Adrenal gland (tissue), 9 donors: ENCODE measurements at regions not wholly inside any gene's neighbourhood (a gene's known extent, or its start where the extent isn't known, plus 50 kb on each side); places are given as distances from the start of the nearest gene placed in this dataset.

Source experiments
- DNase-seq, 7 donors: peaks; one replicate each; pipeline ENCODE4 v3.0.0-alpha.2; 2019 to 2020
- H3K27ac ChIP-seq, 5 donors: fragments of 200-600 bp; sonication (generic) in 4 of 5; 1 replicate in 3 of 5; 2 replicates in 2 of 5; pipeline versions ENCODE4 v1.5.1 to v1.8.0; 2016 to 2020; ENCODE audit warnings: mild to moderate bottlenecking in 1 of 5
- H3K27me3 ChIP-seq: fragments of 200-600 bp; 2 replicates; pipeline ENCODE4 v1.8.0; 2021
- H3K36me3 ChIP-seq, 2 donors: fragments of 200-600 bp; replicated peaks in 1 of 2; 1 replicate in 1 of 2; 2 replicates in 1 of 2; pipeline versions ENCODE4 v1.5.1 to v1.8.0; 2018 to 2022
- H3K4me1 ChIP-seq, 2 donors: fragments of 200-600 bp; replicated peaks in 1 of 2; 1 replicate in 1 of 2; 2 replicates in 1 of 2; pipeline versions ENCODE4 v1.5.1 to v1.8.0; 2018 to 2021
- H3K4me3 ChIP-seq, 4 donors: fragments of 200-600 bp; sonication (generic) in 3 of 4; one replicate each; pipeline ENCODE4 v1.5.1; 2016 to 2018
- H3K9me3 ChIP-seq, 3 donors: fragments of 200-600 bp; sonication (generic) in 1 of 3; replicated peaks in 1 of 3; 1 replicate in 2 of 3; 2 replicates in 1 of 3; pipeline versions ENCODE4 v1.5.1 to v1.8.0; 2016 to 2021
- POLR2A ChIP-seq, 2 donors: fragments of 450-650 bp; IDR thresholded peaks; one replicate each; pipeline ENCODE4 v1.6.1; 2017; ENCODE audit warnings: antibody characterized with exemption in 2 of 2, mild to moderate bottlenecking in 2 of 2, moderate library complexity in 1 of 2
- WGBS, 4 donors: extraction: QIAGEN DNeasy Blood & Tissue Kit in 2 of 4; methylation state at CpG; one replicate each; pipeline versions ENCODE4 v1.1.5 to v1.1.7; 2013 to 2017; 5-methylcytosine and 5-hydroxymethylcytosine counted together
- intact Hi-C, 2 donors: fragments of 100-400 bp; cut with DNase I; formaldehyde crosslinking; loops; one replicate each; pipeline versions ENCODE4 v1.14.1 to v1.15.0; 2022 to 2023
- TF ChIP-seq, protein P1 (sequence below), 6 experiments: fragments of 450-650 bp in 4 of 6; fragments of 200-600 bp in 2 of 6; sonication (generic) in 1 of 6; IDR thresholded peaks; 1 replicate in 5 of 6; 2 replicates in 1 of 6; pipeline versions ENCODE4 v1.5.1 to v1.8.0; 2016 to 2021; ENCODE audit warnings: antibody characterized with exemption in 6 of 6, mild to moderate bottlenecking in 2 of 6, moderate library complexity in 1 of 6
- donor health status: healthy with polysubstance abuse.
- donor health status: Bipolar disorder and iron deficiency.
- donor health status: DM: yes; HTN: yes; CAD: no.
- donor health status: DM: no; HTN: no; CAD: no.
- donor health status: DM: no; HTN: no; CAD: no.

DNA sequence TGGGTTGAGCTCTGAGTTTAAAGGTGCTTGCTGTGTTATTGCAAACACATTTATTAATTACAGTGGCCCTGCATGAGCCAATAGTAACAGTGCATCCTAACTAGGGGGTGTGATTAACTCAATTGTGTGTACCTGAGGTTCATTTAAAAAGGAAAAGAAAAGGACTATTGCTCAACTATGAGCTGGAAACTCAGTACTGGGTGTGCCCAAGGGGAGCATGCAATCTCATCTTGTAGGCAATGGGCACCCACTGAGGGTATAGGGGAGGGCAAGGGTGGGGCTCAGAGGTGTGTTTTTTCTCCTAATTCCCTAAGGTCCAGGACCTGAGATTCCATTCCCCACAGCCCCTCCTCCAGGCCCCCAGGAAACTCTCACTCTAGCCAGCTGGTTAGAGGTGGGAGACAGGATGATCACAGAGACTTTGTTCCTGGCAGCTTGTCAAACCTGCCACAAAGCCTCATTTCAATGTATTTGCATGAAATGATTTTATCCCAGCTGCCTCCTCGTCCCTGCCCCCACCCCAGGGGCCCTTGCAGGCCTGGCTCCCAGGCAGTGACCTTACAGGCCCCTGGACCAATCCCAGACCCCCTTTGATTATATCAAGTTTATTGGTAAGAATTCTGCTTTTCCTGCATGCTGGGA lies 220.7 kb downstream of the TBC1D2B start:
- no peaks in the 10 kb centered on the region for H3K9me3 ChIP-seq
- H3K27ac ChIP-seq: no peak overlapping the region
- no peaks in the 10 kb centered on the region for H3K4me1 ChIP-seq
- H3K36me3 ChIP-seq: no peaks in the 10 kb centered on the region
- TF ChIP-seq POLR2A (IDR thresholded peaks at IDR 0.05): no peak
- TF ChIP-seq, protein P1, sequence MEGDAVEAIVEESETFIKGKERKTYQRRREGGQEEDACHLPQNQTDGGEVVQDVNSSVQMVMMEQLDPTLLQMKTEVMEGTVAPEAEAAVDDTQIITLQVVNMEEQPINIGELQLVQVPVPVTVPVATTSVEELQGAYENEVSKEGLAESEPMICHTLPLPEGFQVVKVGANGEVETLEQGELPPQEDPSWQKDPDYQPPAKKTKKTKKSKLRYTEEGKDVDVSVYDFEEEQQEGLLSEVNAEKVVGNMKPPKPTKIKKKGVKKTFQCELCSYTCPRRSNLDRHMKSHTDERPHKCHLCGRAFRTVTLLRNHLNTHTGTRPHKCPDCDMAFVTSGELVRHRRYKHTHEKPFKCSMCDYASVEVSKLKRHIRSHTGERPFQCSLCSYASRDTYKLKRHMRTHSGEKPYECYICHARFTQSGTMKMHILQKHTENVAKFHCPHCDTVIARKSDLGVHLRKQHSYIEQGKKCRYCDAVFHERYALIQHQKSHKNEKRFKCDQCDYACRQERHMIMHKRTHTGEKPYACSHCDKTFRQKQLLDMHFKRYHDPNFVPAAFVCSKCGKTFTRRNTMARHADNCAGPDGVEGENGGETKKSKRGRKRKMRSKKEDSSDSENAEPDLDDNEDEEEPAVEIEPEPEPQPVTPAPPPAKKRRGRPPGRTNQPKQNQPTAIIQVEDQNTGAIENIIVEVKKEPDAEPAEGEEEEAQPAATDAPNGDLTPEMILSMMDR (IDR thresholded peaks at IDR 0.05): no peak
- 49 to 65% (median 59%) methylated on average over 1 of the region's 1 CpG for WGBS, 4 donors
- intact Hi-C loops: no loop called here
- no peaks in the 10 kb centered on the region for H3K27me3 ChIP-seq
- H3K4me3 ChIP-seq: no peak overlapping the region
- DNase-seq: no peak

DNA sequence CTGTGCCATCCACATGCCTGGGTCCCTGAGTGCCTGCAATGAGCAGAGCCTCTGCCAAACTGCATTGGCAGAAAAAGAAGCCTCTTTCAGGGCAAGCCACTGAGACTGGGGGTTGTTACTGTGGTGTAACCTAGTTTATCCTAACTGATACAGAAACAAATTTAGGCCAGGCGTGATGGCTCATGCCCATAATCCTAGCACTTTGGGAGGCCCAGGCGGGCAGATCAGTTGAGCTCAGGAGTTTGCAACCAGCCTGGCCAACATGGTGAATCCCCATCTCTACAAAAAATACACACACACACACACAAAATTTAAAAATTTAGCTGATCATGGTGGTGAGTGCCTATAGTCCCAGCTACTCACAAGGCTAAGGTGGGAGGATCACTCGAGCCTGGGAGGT lies 221.6 kb downstream of the TBC1D2B start:
- intact Hi-C loops: no loop called here
- WGBS, 4 donors: 80 to 94% (median 88%) methylated on average over 3 of the region's 3 CpGs
- Histone ChIP-seq H3K36me3 (no peaks in the 10 kb centered on the region), H3K4me3 (no peak overlapping the region), H3K27ac (no peak overlapping the region), H3K27me3 (no peaks in the 10 kb centered on the region), H3K9me3 (no peaks in the 10 kb centered on the region), H3K4me1 (no peaks in the 10 kb centered on the region)
- TF ChIP-seq, protein P1 (IDR thresholded peaks at IDR 0.05): no peak
- TF ChIP-seq POLR2A (IDR thresholded peaks at IDR 0.05): no peak
- DNase-seq: no peak

DNA sequence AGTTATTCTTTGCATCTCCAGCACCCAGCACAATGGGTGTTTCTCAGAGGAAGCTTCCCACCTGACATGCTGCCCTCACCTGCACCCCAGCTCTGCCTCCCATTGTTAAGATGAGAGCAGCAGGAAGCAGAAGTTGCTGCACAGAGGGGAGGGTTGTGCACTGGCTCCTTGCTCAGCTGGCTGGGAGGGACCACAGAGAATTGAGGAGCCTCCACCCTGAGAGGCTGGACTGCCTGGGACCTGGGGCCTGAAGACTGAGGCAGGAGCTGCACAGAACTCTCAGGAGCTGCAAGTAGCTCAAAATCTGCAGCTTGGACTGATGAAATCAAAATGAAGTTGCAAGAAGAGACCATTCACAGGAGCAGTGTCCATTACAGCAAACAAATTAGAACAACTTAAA lies 222.3 kb upstream of the LINGO1 start:
- TF ChIP-seq, protein P1 (IDR thresholded peaks at IDR 0.05): no peak
- no peak for TF ChIP-seq POLR2A (IDR thresholded peaks at IDR 0.05)
- no peaks in the 10 kb centered on the region for H3K27me3 ChIP-seq
- H3K27ac ChIP-seq: no peak overlapping the region
- H3K36me3 ChIP-seq: no peaks in the 10 kb centered on the region
- H3K4me1 ChIP-seq: no peaks in the 10 kb centered on the region
- H3K9me3 ChIP-seq: no peaks in the 10 kb centered on the region
- H3K4me3 ChIP-seq: no peak overlapping the region
- intact Hi-C loops: no loop called here
- DNase-seq: no peak

DNA sequence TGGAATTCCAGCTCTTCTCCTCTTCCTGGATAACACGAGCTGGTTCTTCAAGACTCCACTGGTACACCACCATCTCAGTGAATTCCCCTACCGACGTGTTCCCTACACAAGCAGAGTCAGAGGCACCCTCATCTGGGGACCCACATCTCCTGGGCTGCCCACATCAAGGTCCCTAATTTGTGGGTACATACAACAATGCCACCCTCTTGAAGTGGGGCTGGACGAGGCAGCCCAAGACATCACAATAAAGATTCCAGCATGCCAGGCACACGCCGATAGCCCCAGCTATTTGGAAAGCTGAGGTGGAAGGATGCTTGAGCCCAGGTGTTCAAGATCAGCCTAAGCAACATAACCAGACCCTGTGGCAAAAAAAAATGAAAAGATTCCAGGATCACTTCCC lies 221.2 kb upstream of the LINGO1 start:
- H3K27ac ChIP-seq: no peak overlapping the region
- no peaks in the 10 kb centered on the region for H3K4me1 ChIP-seq
- TF ChIP-seq POLR2A (IDR thresholded peaks at IDR 0.05): no peak
- TF ChIP-seq, protein P1 (IDR thresholded peaks at IDR 0.05): no peak
- DNase-seq: no peak
- H3K27me3 ChIP-seq: no peaks in the 10 kb centered on the region
- WGBS, 4 donors: 70 to 94% (median 80%) methylated on average over 6 of the region's 6 CpGs
- H3K9me3 ChIP-seq: no peaks in the 10 kb centered on the region
- no peak overlapping the region for H3K4me3 ChIP-seq
- no peaks in the 10 kb centered on the region for H3K36me3 ChIP-seq
- intact Hi-C loops: no loop called here
